GM12878 (cell line): ENCODE measurements at regions not wholly inside any gene's neighbourhood (a gene's known extent, or its start where the extent isn't known, plus 50 kb on each side); places are given as distances from the start of the nearest gene placed in this dataset.

Experiments used
- CBX5 ChIP-seq: sonication (generic); IDR thresholded peaks from 2 replicates; pipeline ENCODE4 v1.6.1; 2016; ENCODE audit warnings: low read depth, moderate library complexity, mild to moderate bottlenecking, inconsistent platforms
- CTCF ChIP-seq, 3 experiments: IDR thresholded peaks in 2 of 3; conservative IDR thresholded peaks in 1 of 3; 2 replicates each; pipeline ENCODE4 v1.5.1; 2011; ENCODE audit warnings: low read depth in 3 of 3, low read length in 3 of 3, mild to moderate bottlenecking in 3 of 3, control low read depth in 2 of 3, moderate library complexity in 2 of 3, inconsistent platforms in 1 of 3, mixed read lengths in 1 of 3; ENCODE audit not compliant: control insufficient read depth in 2 of 3, insufficient read depth in 1 of 3; ENCODE audit errors: extremely low read depth in 1 of 3
- ESRRA ChIP-seq: IDR thresholded peaks from 2 replicates; pipeline ENCODE4 v1.6.1; 2012; ENCODE audit warnings: mild to moderate bottlenecking, low read length, improper control_type of control experiment
- POLR2A ChIP-seq: IDR thresholded peaks from 2 replicates; pipeline ENCODE4 v1.6.1; 2011; ENCODE audit warnings: low read depth, mild to moderate bottlenecking, low read length
- SREBF1 ChIP-seq: IDR thresholded peaks from 2 replicates; pipeline ENCODE4 v1.6.1; 2012; ENCODE audit warnings: mild to moderate bottlenecking, low read length
- TF ChIP-seq, protein P1 (sequence below): IDR thresholded peaks from 2 replicates; pipeline ENCODE4 v1.6.1; 2012; ENCODE audit warnings: improper control_type of control experiment, low read depth, low read length; ENCODE audit not compliant: insufficient replicate concordance

- TF ChIP-seq SREBF1, result no peak
- TF ChIP-seq CBX5, result no peak
- no peak for TF ChIP-seq ESRRA
- no peak for TF ChIP-seq POLR2A
- no peak for TF ChIP-seq CTCF (IDR thresholded peaks at IDR 0.05 in 2 of 3, conservative IDR thresholded peaks at IDR 0.05 in 1 of 3; ENCODE audit: control insufficient read depth in 2 of 3, extremely low read depth in 1 of 3, insufficient read depth in 1 of 3, low read depth in 3 of 3, low read length in 3 of 3)
- TF ChIP-seq, protein P1, sequence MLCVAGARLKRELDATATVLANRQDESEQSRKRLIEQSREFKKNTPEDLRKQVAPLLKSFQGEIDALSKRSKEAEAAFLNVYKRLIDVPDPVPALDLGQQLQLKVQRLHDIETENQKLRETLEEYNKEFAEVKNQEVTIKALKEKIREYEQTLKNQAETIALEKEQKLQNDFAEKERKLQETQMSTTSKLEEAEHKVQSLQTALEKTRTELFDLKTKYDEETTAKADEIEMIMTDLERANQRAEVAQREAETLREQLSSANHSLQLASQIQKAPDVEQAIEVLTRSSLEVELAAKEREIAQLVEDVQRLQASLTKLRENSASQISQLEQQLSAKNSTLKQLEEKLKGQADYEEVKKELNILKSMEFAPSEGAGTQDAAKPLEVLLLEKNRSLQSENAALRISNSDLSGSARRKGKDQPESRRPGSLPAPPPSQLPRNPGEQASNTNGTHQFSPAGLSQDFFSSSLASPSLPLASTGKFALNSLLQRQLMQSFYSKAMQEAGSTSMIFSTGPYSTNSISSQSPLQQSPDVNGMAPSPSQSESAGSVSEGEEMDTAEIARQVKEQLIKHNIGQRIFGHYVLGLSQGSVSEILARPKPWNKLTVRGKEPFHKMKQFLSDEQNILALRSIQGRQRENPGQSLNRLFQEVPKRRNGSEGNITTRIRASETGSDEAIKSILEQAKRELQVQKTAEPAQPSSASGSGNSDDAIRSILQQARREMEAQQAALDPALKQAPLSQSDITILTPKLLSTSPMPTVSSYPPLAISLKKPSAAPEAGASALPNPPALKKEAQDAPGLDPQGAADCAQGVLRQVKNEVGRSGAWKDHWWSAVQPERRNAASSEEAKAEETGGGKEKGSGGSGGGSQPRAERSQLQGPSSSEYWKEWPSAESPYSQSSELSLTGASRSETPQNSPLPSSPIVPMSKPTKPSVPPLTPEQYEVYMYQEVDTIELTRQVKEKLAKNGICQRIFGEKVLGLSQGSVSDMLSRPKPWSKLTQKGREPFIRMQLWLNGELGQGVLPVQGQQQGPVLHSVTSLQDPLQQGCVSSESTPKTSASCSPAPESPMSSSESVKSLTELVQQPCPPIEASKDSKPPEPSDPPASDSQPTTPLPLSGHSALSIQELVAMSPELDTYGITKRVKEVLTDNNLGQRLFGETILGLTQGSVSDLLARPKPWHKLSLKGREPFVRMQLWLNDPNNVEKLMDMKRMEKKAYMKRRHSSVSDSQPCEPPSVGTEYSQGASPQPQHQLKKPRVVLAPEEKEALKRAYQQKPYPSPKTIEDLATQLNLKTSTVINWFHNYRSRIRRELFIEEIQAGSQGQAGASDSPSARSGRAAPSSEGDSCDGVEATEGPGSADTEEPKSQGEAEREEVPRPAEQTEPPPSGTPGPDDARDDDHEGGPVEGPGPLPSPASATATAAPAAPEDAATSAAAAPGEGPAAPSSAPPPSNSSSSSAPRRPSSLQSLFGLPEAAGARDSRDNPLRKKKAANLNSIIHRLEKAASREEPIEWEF, result no peak
These were observed 123.6 kb downstream of the FOXA2 start for GRCh38 chr20:22460803-22461202.
